Fibroblast of peridontal ligament (primary cell): ENCODE measurements at regions not wholly inside any gene's neighbourhood (a gene's known extent, or its start where the extent isn't known, plus 50 kb on each side); places are given as distances from the start of the nearest gene placed in this dataset.
A peak's percentile ranks its signal among the peaks of the same experiment; 100 is the strongest.

Experiments used
- DNase-seq: peaks from one replicate; pipeline ENCODE4 v3.0.0-alpha.2; 2010; ENCODE audit errors: extremely low read depth

DNA sequence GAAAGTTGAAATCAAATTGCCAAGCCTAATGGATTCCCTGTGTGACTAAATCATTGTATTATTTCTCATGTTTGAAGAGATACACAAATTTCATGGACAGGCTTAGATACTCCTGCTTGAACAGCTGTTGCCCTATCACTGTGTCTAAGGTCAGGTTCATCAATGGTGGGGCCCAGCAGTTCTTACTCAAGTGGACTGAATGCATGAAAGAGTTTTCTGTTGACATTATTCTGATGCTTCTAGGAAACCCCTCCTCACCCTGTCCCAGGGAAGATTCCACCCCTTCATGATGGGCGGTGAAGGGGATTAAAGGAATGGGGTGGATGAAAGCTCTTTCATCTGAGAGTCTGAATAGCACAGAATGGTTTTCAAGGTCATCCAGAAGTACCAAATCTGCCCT is 148.8 kb downstream of the INO80D start:
- no peak for DNase-seq

DNA sequence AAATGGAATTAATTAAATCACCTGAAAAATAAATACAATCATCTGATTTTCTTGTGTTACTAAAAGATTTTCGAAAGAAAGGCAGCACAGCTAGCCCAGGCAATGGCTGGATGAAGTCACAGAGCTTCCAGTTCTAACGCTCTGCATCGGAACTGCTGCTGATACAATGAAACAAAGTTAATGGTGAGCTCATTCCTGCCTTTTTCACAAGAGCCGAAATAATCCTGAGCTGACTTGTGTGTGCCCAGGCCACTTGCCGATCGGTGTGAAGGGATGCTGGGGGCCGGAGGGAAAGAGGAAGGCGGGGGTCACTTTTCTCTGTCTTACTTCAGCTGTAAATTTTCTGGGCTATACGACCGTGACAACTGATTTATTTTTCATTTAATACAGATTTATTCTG is 149.5 kb downstream of the INO80D start:
- no peak for DNase-seq

DNA sequence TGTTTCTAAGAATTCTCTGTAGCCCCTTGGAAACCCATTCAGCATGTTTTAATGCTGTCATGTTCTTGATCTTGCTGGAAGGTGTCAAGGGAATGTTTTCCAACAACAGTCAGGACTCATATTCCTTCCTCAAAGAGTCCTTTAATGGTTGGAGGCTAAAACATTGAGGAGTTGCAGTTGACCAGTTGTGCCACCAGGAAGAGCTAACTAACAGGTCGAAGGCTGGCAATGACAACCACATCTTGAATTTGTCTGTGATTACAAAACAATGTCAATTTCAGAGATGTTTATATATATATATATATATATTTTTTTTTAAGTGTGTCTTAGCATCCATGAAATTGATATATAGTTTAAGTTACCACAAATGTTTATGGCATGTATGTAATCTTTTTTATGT is 151.5 kb downstream of the INO80D start:
- peak; percentile 19 for DNase-seq

DNA sequence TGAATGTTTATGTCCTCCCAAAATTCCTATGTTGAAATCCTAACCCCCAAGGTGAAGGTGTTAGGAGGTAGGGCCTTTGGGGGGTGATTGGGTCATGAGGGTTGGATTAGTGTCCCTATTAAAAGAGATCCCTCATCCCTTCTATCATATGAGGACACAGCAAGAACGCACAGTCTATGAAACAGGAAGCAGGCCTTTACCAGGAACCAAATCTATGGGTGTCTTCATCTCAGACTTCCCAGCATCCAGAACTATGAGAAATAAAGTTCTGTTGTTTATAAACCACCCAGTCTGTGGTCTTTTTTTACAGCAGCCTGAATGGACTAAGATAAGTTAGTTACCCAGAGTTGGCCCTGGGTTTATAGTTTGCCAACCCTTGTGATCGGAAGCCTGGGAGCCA is 153.1 kb downstream of the INO80D start:
- no peak for DNase-seq

DNA sequence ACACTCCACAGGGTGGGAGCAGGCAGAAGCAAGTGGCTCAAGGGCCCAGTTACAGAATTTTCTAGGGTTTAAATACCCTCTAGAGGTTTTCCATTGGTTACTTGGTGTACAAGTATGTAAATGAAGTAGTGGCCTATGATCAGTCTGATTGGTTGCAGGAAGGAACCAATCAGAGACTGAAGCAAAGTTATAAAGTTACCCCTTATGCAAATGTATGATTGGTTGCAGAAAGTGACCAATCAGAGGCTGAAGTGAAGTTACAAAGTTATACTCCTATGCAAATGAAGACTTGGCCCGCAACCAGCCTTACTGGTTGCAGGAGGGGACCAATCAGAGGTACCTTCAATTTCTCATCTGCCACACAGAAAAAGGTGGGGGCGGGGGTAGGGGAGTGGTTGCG is 154.6 kb downstream of the INO80D start:
- peak; percentile 48 for DNase-seq

DNA sequence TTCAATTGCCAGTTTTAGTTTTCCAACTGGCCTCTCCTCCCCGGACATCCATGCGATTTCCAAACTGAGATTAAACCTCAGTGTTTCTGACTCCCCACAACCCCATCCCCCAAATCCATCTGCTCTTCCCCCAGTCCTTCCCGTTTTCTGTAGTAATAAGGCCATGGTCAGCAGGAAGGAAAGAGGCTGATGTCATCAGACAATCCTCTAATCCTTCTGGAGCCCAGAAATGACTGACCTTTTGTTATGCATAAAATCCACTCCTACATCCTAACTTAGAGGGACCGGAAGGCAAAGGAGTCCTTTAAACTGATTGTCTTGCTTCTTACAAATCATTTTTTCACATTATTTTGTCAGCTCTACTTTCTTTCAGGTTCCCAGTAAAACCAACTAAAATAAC is 155.8 kb downstream of the INO80D start:
- DNase-seq = peak; percentile 47

DNA sequence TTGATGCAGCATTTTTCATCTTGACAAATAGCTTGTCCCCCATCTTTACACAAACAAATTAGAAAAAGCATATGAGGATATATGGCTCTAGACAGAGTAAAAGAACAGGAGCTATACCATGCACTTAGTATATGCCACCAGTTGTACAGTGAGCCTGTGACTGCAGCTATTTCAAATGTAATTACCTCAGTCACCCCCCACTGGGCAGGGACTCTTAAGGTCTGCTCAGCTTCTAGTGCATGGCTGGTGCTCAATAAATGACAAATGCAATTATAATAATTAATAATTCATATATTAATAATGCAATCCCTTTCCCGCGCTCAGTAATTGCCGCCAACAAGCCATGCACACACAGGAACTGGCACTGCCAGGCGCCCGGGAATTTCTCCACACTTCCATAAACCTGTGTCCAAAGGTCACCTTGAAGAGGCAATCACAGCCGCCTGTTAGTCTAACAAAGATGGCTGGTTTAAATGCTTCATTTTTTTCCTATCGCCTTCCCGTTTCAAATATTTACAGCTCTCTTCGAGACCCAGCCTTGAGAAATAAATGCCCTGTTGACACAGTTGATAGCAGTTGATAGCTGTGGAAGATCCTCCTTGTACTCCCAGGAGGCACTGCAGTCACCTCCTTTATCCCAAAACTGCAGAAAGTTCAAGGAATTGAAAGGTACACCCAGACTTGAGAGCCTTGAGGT is 156.6 kb downstream of the INO80D start:
- no peak for DNase-seq

DNA sequence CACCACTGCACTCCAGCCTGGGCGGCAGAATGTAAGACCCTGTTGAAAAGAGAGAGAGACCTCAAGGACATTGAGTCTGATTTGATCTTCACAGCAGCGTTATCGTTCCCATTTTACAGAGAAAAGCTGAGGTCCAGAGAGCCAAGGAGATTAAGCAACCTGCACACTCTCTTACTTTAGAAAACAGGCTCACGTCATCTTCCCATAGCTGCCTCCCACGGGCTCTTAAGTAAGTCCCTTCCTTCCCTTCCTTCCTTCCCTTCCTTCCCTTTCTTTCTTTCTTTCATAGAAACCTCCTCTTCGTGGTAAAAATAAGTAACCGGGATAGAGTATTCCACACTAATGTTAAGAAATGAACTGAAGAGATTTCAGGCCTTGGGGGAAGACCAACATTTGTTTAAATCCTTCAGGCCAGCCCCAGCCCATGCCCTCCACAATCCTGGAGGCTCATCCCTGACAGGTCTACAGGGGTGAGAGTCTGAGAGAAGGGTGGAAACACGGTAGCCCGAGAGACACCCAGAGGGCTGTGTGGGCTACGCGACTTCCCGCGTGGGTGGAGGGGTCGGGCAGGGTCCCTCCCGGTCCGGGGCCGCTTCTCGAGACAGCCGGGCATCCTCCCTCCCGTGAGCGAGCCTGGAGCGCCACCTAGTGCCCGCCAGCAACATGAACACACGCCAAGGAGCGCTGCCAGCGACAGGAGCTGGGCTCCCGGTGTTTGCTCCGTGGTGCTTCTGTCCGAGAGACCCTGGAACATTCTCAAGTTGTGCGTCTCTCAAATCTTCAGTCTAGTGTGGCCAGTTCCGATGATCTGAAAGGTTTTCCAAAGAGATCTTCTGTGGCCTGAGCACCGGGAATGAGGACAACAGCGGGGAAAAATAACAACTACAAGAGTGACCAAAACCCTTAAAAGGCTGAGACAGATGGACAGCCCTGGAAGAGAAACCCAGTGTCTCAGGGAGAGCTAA is 160.3 kb downstream of the INO80D start:
- DNase-seq = peak; percentile 55

DNA sequence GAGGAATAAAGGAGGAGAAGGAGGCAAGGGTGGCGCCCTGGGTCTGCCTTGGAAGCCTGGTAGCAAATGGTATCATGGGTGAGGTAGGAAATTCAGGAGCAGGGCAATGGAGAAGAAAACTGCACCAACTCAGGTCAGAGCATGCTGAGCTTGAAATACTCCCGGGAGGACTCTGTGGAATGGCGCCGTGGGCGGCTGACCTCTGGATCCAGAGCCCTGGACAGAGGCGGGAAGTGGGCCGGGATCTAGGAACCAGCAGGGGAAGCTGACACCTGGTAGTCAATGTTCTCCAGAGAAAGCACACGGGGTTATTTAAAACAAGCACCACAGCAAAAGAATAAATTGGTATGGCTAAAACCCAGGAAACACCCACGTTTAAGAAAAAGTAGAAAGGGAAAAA is 161.3 kb downstream of the INO80D start:
- no peak for DNase-seq

DNA sequence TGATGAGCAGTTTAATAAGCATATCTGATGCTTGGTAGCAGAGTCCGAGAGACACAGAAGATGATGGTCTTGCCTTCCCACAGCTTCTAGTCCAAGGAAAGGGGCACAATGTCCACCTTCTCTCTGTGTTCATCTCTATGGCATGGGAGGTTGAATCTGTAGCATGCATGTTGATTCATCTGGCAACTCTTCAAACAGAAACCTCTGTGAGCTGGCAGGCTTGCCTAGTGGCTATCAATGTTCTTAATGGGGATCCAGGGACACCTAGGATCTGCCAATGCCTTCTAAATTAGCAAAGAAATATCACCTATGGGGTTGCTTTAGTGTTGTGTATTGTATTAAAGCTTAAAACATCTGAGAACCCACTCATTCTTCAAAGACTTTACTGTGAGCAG is 170.8 kb downstream of the INO80D start:
- no peak for DNase-seq

DNA sequence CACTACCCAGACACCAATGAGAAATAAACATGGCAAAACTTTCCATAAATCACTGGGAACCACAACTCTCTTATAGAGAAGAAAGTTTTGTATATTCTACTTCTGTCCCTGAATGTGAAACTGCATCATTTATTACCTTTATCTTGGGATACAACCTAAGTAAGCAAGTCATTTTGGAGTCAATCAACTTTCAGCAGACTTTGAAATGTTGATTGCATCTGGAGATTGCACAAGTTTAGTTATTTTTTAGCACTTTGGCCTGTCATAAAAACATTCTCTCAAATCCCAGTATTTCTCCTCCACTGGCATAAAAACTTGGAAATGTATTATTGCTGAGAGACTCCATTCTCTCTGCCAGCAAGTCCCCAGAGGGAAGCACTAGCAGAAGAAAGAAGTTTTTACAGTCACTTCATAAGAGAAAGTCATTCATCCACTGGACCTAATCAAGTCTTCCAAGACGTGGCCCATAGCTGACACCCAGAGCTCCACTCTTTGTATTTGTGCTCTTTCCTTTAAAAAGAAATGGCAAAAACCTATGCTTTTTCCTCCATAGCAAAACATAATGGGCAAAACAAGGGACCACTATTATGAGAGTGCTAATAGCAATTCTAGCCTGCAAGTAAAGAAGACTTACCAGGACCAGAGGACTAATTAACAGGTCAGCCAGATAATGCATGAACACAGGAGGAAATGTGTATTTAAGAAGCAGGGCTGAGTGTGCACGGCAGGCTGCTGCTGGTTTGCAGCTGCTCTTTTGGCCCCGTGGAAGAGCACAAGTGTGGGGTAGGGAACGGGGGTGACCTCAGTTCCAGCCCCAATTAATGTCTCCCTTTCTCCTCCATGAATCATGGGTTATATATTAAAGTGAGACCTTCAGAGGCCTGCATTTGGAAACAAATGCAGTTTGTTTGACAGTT is 171.5 kb downstream of the INO80D start:
- DNase-seq = no peak

DNA sequence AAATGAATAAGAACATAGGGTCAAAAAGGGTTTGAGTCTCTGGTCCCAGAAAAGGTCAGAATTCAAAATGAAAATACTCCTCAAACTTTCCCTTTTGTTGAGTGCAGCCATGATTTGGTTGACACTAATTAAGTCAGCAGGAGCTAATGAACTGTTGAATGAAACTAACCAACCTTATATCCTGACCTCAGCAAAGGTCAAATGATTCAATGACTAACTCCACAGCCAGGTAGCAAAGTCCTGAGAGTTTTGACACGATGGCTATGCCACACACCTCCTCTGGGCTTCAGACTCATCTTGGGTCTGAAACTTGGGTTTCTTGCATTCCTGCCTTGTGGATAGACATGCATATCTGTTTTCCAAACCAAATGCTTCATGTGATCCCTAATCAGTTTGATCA is 172.3 kb downstream of the INO80D start:
- DNase-seq = no peak

DNA sequence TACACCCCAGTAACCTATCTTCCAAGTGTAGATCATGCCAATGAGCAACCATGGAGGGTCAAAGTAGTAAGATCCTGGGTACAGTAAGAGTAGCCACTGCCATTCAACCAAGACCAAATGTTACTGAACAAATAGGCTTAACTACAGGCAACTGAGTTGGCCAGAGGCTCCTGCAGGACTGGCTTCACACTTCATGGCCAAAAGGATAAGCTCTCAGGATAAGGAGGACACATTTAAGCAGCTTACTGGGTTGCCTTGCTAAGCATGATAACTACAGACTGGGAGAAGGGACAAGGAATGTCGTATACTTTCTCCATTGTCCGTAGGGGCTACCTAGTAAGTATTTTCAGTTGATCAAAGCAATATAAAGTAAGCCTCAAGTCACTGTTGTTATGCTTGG is 174.7 kb downstream of the INO80D start:
- no peak for DNase-seq

DNA sequence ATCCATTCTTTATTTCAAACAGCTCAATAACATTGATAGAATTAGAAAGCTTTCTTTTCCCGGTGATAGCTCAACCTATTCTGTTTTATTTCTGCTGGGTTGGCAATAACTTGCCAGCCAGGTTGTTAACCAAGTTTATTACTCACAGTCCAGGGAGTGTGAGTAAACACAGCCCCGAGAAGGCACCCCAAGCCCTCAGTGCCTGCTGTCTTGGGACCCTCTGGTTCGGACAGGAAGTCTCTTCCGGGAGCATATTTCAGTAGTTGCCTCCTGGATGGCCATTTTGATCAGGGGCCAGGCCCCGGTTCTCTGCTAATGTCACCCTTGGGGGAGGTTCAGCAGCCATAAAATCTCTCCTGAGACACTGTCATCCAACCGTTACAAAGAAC is 176.8 kb downstream of the INO80D start:
- DNase-seq = no peak

DNA sequence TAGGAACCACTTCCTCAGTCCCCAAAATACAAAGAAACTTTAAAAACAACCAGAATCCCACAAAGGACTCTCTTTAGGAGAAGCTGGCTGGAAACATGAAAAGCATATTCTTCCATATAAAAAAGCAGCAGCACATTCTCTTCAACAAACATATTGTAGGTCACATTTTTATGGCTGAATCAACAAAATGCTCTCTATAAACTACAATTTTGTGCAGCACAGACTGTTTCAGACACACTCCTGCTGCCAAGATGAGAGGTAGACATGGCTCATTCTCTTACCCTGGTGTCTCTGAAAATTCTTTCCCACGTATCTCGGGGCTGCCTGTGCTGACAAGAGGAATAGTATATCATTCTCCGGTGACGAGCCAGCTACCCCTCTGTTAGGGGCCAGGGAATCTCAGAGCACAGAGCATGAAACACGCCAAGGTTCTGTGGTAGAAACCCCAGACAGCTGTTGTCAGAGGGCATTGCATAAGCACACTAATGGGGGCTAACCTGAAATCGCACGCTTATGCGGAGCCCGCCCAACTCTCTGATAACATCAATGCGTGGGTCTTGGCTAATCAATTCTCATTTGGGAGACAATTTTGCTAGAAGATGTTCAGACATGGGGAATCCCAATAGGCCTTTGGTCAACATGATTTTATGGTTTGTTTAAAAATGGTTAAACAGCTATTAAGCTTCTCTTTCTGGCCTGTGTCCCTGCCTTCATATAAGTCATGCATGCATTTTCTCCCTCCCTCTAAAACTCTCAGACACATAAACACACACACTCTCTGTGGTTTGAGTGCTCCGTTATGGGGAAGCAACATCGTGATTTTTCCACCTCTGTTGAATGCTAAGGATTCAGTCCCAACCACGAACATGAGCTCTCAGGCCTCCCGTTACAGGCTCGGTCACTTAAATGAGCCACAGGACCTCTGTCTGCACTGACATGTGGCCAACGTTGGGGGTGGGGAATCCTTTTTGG is 177.5 kb downstream of the INO80D start:
- DNase-seq = peak; percentile 51

DNA sequence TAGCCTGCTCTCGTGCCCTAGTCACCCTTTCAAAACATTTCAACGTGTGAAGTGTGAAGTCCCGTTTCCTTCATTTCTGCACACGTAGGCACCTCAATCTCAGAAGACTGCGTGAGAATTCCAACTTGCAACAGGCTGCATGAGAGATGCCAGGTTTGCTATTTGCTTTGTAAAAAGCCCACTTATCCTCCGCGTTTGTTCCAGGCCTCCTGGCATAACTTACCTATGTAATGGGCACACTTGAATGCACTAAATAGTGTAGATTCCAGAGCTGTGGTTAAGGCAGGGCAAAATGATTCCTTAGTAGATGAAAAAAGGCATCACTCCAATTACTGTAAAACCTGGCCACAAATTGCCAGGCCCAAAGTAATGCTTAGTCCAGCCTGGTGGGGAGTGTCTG is 179.6 kb downstream of the INO80D start:
- no peak for DNase-seq

DNA sequence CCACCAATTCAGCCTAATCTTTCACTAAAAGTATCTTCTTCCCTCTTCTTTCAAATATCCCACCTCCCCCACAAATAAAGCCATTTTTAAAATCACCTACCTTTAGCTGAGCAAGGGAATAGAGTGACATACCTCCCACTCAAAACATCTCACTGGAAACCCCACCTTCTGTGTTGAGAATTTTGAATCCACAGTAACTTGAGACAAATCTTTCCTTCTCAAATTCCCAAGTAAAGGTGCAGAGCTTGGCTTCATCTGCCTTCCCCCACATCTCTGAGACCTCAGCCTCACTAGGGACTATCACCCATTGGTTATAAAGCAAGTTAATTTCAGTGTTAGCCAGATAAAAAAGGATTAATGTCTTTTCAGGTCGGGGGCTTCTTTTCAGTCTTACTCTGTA is 180.4 kb downstream of the INO80D start:
- no peak for DNase-seq

DNA sequence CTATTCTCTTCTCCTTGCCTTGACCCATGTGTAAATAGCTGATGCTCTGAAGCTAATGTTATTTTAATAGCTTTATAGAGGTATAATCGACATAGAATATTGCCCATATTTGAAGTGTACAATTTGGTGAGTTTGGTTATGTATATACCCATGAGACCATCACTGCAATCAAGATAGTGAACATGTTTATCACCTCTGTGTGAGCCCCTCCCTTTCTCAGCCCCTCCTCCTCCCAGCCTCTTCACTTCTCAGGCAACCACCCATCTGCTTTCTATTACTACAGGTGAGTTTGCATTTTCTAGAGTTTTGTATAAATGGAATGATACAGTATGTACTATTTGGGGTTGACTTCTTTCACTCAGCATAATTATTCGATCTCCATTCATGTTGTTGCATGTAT is 181.1 kb downstream of the INO80D start:
- DNase-seq = no peak

DNA sequence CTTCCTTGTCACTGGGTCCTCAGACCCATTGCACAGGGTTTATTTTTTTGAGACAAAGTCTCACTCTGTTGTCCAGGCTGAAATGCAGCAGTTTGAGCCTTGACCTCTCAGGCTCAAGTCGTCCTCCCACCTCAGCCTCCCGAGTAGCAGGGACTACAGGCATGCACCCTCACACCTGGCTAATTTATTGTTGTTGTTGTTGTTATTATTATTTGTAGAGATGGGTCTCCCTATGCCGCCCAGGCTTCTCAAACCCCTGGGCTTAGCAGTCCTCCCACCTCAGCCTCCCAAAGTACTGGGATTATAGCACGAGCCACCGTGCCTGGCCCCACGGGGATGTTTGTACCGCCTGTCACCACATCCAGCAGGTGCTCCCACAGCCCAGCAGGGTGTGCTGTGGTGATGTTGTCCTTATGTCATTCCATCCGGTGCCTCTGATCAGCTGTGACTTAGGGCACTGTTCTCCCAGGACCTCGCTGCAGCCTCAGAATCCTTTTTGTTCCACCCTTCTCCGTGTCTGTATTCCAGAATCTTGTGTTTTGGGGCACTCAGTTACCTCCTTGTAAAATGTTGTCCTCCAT is 182.3 kb downstream of the INO80D start:
- DNase-seq = no peak

DNA sequence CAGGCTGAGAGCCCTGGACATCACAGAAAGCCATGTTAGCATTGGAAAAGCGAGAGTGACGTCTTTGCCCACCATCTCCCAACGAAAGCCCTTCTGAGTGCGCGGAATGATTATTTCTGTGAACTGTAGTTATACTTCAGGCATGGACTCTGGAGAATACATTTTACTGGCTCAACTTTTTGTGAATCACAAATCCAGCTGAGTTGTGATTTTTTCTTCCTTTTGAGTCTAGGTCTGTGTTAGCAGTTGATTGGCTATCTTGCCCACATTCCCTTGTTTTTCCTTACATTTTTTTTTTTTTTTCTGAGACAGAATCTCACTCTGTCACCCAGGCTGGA is 183.1 kb downstream of the INO80D start:
- DNase-seq = no peak
